ENCODE measurements at regions not wholly inside any gene's neighbourhood (a gene's known extent, or its start where the extent isn't known, plus 50 kb on each side); places are given as distances from the start of the nearest gene placed in this dataset.

GRCh38 chr1:188386161-188386560, 1557.4 kb downstream of the PLA2G4A start (continued):
- TF ChIP-seq TOX (CRISPR knock-in tag; IDR thresholded peaks at IDR 0.05; ENCODE audit: borderline replicate concordance) (peak; percentile 96), ZFP30 (CRISPR knock-in tag; IDR thresholded peaks at IDR 0.05) (peak; percentile 7; the same call in 1 of the 2 replicates)

GRCh38 chr1:188386666-188387065, 1557.9 kb downstream of the PLA2G4A start:
- peak; percentile 73 for ATAC-seq
- TF ChIP-seq CREB5 (CRISPR knock-in tag; IDR thresholded peaks at IDR 0.05; ENCODE audit: low read depth) (no peak), PPARA (CRISPR knock-in tag; IDR thresholded peaks at IDR 0.05; ENCODE audit: borderline replicate concordance) (no peak), ISL1 (CRISPR knock-in tag; IDR thresholded peaks at IDR 0.05) (no peak), ZFP30 (CRISPR knock-in tag; IDR thresholded peaks at IDR 0.05) (no peak), ZNF70 (CRISPR knock-in tag; IDR thresholded peaks at IDR 0.05) (no peak)

- no peak for ATAC-seq
- TF ChIP-seq ZFP30 (CRISPR knock-in tag; IDR thresholded peaks at IDR 0.05) (no peak), ESRRG (CRISPR knock-in tag; IDR thresholded peaks at IDR 0.05) (no peak), CSRNP3 (CRISPR knock-in tag; IDR thresholded peaks at IDR 0.05) (no peak), SNAI2 (CRISPR knock-in tag; IDR thresholded peaks at IDR 0.05) (no peak), ZNF70 (CRISPR knock-in tag; IDR thresholded peaks at IDR 0.05) (no peak), OSR1 (CRISPR knock-in tag; IDR thresholded peaks at IDR 0.05) (no peak), BACH2 (CRISPR knock-in tag; IDR thresholded peaks at IDR 0.05; ENCODE audit: borderline replicate concordance) (no peak), ZNF565 (CRISPR knock-in tag; conservative IDR thresholded peaks at IDR 0.05; ENCODE audit: low read depth) (no peak), TOX (CRISPR knock-in tag; IDR thresholded peaks at IDR 0.05; ENCODE audit: borderline replicate concordance) (no peak), ZNF8 (CRISPR knock-in tag; IDR thresholded peaks at IDR 0.05) (no peak), PPARA (CRISPR knock-in tag; IDR thresholded peaks at IDR 0.05; ENCODE audit: borderline replicate concordance) (no peak), RARB (CRISPR knock-in tag; IDR thresholded peaks at IDR 0.05) (no peak), ZC3H10 (CRISPR knock-in tag; IDR thresholded peaks at IDR 0.05) (no peak), CSDC2 (CRISPR knock-in tag; IDR thresholded peaks at IDR 0.05) (no peak), PATZ1 (CRISPR knock-in tag; IDR thresholded peaks at IDR 0.05; ENCODE audit: borderline replicate concordance) (no peak), ZFP3 (CRISPR knock-in tag; IDR thresholded peaks at IDR 0.05) (no peak), ARNTL (CRISPR knock-in tag; IDR thresholded peaks at IDR 0.05; ENCODE audit: borderline replicate concordance, low read depth) (no peak), POU6F1 (CRISPR knock-in tag; IDR thresholded peaks at IDR 0.05; ENCODE audit: borderline replicate concordance, low read depth) (no peak)
Observed at GRCh38 chr1:188394677-188395076, 1565.9 kb downstream of the PLA2G4A start.

GRCh38 chr1:188397521-188397920, 1568.8 kb downstream of the PLA2G4A start:
- TF ChIP-seq CSRNP3 (CRISPR knock-in tag; IDR thresholded peaks at IDR 0.05) (no peak), ISL1 (CRISPR knock-in tag; IDR thresholded peaks at IDR 0.05) (no peak), RARB (CRISPR knock-in tag; IDR thresholded peaks at IDR 0.05) (no peak), TOX (CRISPR knock-in tag; IDR thresholded peaks at IDR 0.05; ENCODE audit: borderline replicate concordance) (no peak), PPARA (CRISPR knock-in tag; IDR thresholded peaks at IDR 0.05; ENCODE audit: borderline replicate concordance) (no peak), GLIS3 (CRISPR knock-in tag; IDR thresholded peaks at IDR 0.05) (no peak), TSHZ2 (CRISPR knock-in tag; IDR thresholded peaks at IDR 0.05) (no peak), SNAI2 (CRISPR knock-in tag; IDR thresholded peaks at IDR 0.05) (no peak), ZNF8 (CRISPR knock-in tag; IDR thresholded peaks at IDR 0.05) (no peak)
- ATAC-seq = no peak

Data from SK-N-SH treated with all-trans-retinoic acid at 6 μM for 48 hours (cell line).